ENCODE measurements at regions not wholly inside any gene's neighbourhood (a gene's known extent, or its start where the extent isn't known, plus 50 kb on each side); places are given as distances from the start of the nearest gene placed in this dataset.

DNA sequence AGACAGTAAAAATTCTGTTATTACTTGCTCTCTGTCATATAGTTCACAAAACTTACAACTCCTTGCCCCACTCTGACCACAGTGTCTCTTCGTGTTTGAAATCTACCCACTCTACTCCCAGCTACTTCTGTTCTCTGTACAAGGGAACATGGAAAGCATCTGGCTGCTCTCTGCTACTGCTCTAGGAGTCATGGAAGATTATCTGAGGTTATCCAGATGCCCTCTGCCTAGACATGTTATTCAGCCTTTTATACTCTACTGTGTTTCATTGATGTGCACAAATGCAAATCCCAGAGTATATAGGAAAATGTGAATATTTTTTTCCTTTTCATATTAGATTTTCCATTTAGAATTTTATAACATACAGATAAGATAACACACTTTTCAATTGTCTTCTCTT is 1525.6 kb downstream of the MAT2B start:
- Mint-ChIP-seq H3K4me3 (no peak overlapping the region), H3K4me1 (no peaks in the 10 kb centered on the region), H3K9me3 (ENCODE audit: insufficient read depth) (no peaks in the 10 kb centered on the region), H3K27me3 (no peaks in the 10 kb centered on the region), H3K27ac (no peak overlapping the region)
- ChIA-PET POLR2A (no interaction called here), CTCF (no interaction called here)
- no peaks in the 10 kb centered on the region for H3K27me3 ChIP-seq (replicated peaks in 1 of 4; ENCODE audit: control extremely low read depth in 1 of 4, control insufficient read depth in 3 of 4, insufficient read depth in 4 of 4, low read length in 3 of 4)
- intact Hi-C loops (cut with micrococcal nuclease) = no loop called here
- no peaks in the 10 kb centered on the region for H3K4me1 ChIP-seq (ENCODE audit: control insufficient read depth in 2 of 2, insufficient read depth in 2 of 2, low read length in 2 of 2)
- H3K4me3 ChIP-seq (ENCODE audit: control extremely low read depth in 1 of 5, extremely low read depth in 1 of 5, insufficient read depth in 1 of 5, low read depth in 2 of 5, low read length in 4 of 5) = no peak overlapping the region
- H3K4me2 ChIP-seq (replicated peaks; ENCODE audit: low read depth, low read length, poor library complexity, severe bottlenecking) = no peak overlapping the region
- no peak for TF ChIP-seq EZH2 (IDR thresholded peaks at IDR 0.05; ENCODE audit: borderline replicate concordance, insufficient read depth, low read depth, low read length, poor library complexity, severe bottlenecking)
- TF ChIP-seq, protein P1, sequence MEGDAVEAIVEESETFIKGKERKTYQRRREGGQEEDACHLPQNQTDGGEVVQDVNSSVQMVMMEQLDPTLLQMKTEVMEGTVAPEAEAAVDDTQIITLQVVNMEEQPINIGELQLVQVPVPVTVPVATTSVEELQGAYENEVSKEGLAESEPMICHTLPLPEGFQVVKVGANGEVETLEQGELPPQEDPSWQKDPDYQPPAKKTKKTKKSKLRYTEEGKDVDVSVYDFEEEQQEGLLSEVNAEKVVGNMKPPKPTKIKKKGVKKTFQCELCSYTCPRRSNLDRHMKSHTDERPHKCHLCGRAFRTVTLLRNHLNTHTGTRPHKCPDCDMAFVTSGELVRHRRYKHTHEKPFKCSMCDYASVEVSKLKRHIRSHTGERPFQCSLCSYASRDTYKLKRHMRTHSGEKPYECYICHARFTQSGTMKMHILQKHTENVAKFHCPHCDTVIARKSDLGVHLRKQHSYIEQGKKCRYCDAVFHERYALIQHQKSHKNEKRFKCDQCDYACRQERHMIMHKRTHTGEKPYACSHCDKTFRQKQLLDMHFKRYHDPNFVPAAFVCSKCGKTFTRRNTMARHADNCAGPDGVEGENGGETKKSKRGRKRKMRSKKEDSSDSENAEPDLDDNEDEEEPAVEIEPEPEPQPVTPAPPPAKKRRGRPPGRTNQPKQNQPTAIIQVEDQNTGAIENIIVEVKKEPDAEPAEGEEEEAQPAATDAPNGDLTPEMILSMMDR (IDR thresholded peaks at IDR 0.05) = no peak
- WGBS (ENCODE audit: insufficient coverage) = 100% methylated on average over 1 of the region's 1 CpG
- no peaks in the 10 kb centered on the region for H3K79me2 ChIP-seq (ENCODE audit: control insufficient read depth, insufficient read depth, low read length)
- ATAC-seq (ENCODE audit: low read depth) (no peak), DNase-seq (no peak)
- no peak overlapping the region for H2AFZ ChIP-seq (ENCODE audit: insufficient read depth, low read depth, low read length, poor library complexity, severe bottlenecking)
- no peaks in the 10 kb centered on the region for H3K36me3 ChIP-seq (replicated peaks in 1 of 2; ENCODE audit: control extremely low read depth in 1 of 2, control insufficient read depth in 1 of 2, extremely low read depth in 1 of 2, insufficient read depth in 2 of 2, low read length in 1 of 2)
- H3K27ac ChIP-seq (ENCODE audit: low read length in 2 of 2) = no peak overlapping the region
- no peak overlapping the region for H3K9ac ChIP-seq (ENCODE audit: low read length)
- H4K20me1 ChIP-seq (ENCODE audit: control insufficient read depth, insufficient read depth, low read length, poor library complexity, severe bottlenecking) = no peaks in the 10 kb centered on the region
- no peaks in the 10 kb centered on the region for H3K9me3 ChIP-seq (ENCODE audit: control extremely low read depth in 1 of 3, control insufficient read depth in 2 of 3, insufficient read depth in 1 of 3, low read length in 2 of 3)

DNA sequence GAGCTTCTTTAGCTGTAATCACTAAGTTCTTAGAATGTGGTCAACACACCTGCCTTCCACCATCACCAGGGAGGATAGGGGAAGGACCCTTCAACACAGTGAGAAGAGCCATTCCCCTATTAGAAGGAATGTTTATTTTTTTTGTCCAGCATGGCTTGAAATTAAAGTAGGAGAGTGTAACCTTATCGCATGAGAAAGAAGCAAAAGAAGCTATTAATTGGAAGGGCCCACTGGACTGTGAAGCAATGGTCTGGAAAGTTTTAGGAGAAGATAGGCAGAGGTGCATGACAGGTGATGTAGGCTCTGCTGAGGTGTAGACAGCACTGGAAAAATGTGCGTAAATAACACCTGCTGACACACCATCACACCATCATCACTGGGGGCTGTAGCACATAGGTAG is 1526.0 kb downstream of the MAT2B start:
- H3K9me3 ChIP-seq (ENCODE audit: control extremely low read depth in 1 of 3, control insufficient read depth in 2 of 3, insufficient read depth in 1 of 3, low read length in 2 of 3) = no peaks in the 10 kb centered on the region
- H3K4me1 ChIP-seq (ENCODE audit: control insufficient read depth in 2 of 2, insufficient read depth in 2 of 2, low read length in 2 of 2) = no peaks in the 10 kb centered on the region
- ChIA-PET POLR2A (no interaction called here), CTCF (no interaction called here)
- no peaks in the 10 kb centered on the region for H4K20me1 ChIP-seq (ENCODE audit: control insufficient read depth, insufficient read depth, low read length, poor library complexity, severe bottlenecking)
- H3K27me3 Mint-ChIP-seq = no peaks in the 10 kb centered on the region
- H3K9me3 Mint-ChIP-seq (ENCODE audit: insufficient read depth) = no peaks in the 10 kb centered on the region
- no peak overlapping the region for H3K27ac Mint-ChIP-seq
- H2AFZ ChIP-seq (ENCODE audit: insufficient read depth, low read depth, low read length, poor library complexity, severe bottlenecking) = no peak overlapping the region
- no peak overlapping the region for H3K4me3 Mint-ChIP-seq
- intact Hi-C loops (cut with micrococcal nuclease) = no loop called here
- H3K27ac ChIP-seq (ENCODE audit: low read length in 2 of 2) = no peak overlapping the region
- H3K4me2 ChIP-seq (replicated peaks; ENCODE audit: low read depth, low read length, poor library complexity, severe bottlenecking) = no peak overlapping the region
- ATAC-seq (ENCODE audit: low read depth) = no peak
- WGBS (ENCODE audit: insufficient coverage) = 88% methylated on average over 1 of the region's 2 CpGs
- no peak for DNase-seq
- H3K4me1 Mint-ChIP-seq = no peaks in the 10 kb centered on the region
- H3K36me3 ChIP-seq (replicated peaks in 1 of 2; ENCODE audit: control extremely low read depth in 1 of 2, control insufficient read depth in 1 of 2, extremely low read depth in 1 of 2, insufficient read depth in 2 of 2, low read length in 1 of 2) = no peaks in the 10 kb centered on the region
- no peak for TF ChIP-seq EZH2 (IDR thresholded peaks at IDR 0.05; ENCODE audit: borderline replicate concordance, insufficient read depth, low read depth, low read length, poor library complexity, severe bottlenecking)
- TF ChIP-seq, protein P1 (IDR thresholded peaks at IDR 0.05) = no peak
- no peaks in the 10 kb centered on the region for H3K79me2 ChIP-seq (ENCODE audit: control insufficient read depth, insufficient read depth, low read length)
- no peaks in the 10 kb centered on the region for H3K27me3 ChIP-seq (replicated peaks in 1 of 4; ENCODE audit: control extremely low read depth in 1 of 4, control insufficient read depth in 3 of 4, insufficient read depth in 4 of 4, low read length in 3 of 4)
- H3K9ac ChIP-seq (ENCODE audit: low read length) = no peak overlapping the region
- no peak overlapping the region for H3K4me3 ChIP-seq (ENCODE audit: control extremely low read depth in 1 of 5, extremely low read depth in 1 of 5, insufficient read depth in 1 of 5, low read depth in 2 of 5, low read length in 4 of 5)
